ENCODE measurements at regions not wholly inside any gene's neighbourhood (a gene's known extent, or its start where the extent isn't known, plus 50 kb on each side); places are given as distances from the start of the nearest gene placed in this dataset.

DNA sequence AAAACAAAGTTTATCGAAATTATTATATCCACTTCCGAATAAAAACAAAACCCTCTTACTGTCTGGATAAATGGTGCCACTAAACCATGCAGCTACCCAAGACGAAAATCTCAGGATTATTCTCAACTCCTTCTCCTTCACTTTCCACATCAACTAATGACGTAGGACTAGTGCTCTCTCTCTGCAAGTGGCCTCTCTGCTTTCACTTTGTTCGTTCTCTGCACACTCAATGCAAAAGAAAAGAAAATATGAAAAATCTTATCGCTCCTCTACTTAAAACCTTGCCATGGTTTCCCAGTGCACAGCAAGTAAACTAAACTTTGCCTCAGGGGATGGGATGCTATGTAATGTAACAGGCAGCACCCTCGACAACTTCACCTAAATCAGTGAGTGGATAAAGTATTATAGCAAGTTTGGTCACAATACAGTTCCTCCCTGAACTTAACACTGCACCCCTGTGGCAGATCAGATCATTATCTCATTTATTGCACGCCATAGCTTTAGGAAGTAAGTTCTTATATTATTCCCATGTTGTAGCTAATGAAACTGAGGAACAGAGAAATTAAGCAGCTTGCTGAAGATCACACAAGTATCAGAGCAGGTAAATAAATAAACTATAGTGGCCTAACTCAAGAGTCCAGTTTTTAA, 262.7 kb upstream of the GADL1 start:
- no peak for DNase-seq

GRCh38 chr3:31157893-31158620, 263.6 kb upstream of the GADL1 start:
- DNase-seq, result no peak

DNA sequence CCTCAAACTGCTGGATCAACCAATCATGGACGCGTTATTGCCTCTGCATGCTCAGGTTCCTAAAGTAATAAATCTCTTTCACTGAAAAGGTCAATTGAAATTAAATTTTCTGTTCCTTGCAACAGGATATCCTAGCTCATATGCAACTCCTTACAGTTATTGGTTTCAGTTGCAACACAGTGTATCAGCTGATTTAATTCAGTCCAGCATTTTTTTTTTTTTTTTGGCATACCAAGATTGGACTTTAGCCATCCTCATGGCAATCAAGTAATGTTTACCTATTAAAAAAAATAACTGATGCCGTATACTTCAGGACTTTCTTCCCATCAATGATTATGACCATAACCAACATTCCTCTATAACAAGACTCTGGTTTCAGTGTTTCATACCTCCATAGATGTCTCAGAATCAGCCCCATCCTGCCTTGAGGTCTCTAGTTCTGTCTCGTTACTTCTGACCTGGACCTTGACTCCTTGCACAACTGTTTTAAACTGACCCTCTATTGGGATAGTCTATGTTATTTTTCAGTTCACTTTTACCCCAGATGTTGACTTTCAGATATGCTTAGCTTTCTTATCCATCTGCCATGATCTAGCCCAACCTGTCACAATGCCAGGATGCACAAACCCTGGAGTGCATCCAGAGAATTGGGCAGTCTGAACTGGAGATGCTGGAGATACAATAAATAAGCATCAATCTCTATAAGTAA, 265.0 kb upstream of the GADL1 start:
- no peak for DNase-seq

DNA sequence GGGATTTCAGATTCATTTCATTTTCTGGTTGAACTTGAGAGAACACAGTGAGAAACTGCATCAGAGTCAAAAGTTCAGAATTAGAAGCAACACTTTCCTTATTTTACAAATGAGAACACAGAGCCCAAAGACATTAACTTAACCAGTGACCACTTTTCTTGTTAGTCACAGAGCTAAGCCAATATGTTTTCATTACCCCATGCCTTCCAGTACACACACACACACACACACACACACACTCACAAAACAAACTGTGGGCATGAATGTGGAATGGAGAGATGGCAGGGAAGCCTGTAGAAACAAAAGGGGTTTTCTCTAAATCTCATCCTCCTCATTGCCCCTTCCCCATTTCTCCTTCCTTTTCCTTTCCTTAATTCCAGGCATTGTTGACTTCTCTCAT, 267.4 kb upstream of the GADL1 start:
- no peak for DNase-seq

GRCh38 chr3:31164381-31164780, 269.9 kb upstream of the GADL1 start:
- DNase-seq, result no peak

DNA sequence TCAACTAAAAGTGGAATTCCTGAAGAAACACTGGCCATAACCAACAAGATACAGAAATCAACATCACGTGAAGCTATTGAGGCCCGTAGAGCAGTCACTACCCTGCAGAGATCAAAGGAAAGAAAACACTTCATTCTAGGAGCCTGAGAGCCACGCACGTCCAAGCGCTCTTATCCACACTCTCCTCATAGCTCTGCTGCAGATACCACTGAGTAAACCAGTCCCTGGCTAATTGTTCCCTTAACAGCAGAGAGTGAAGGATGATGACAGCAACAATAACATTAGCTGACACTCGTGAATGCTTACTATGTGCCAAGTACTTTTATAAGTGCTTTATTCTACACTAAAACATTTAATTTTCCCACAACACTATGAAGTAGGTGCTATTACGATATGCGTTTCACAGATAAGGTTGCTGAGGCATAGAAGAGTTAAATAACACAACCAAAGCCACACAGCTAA, 271.0 kb upstream of the GADL1 start:
- DNase-seq, result no peak

DNA sequence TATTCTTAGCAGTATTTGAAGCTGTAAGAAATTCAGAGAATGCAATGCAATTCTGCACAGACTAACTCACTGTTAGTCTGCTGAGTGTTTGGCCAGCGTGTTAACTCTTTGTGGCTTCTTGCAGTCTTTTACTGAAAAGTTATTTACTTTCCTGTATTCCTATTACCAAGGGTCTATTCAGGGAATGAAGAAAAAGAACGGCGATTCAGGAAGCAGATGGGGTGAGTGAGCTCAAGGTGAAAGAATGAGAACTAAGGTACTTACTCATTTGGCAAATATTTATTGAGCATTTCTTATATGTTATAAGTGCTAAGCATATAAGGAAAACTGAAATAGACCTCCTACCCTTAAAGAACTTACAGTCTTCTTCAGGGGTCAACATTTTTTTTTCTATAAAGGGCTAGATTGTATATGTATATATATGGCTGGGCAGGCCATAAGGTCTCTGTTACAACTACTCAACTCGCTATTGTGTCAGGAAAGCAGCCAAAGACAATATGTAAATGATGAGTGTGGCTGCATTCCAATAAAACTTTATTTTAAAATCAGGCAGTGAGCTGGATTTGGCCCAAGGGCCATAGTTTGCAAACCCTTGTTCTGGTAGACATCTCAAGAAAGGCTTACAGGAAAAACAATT, 271.9 kb upstream of the GADL1 start:
- no peak for DNase-seq

GRCh38 chr3:31167666-31168065, 273.2 kb upstream of the GADL1 start:
- DNase-seq, result peak in 1 of 2 experiments; percentile 10

DNA sequence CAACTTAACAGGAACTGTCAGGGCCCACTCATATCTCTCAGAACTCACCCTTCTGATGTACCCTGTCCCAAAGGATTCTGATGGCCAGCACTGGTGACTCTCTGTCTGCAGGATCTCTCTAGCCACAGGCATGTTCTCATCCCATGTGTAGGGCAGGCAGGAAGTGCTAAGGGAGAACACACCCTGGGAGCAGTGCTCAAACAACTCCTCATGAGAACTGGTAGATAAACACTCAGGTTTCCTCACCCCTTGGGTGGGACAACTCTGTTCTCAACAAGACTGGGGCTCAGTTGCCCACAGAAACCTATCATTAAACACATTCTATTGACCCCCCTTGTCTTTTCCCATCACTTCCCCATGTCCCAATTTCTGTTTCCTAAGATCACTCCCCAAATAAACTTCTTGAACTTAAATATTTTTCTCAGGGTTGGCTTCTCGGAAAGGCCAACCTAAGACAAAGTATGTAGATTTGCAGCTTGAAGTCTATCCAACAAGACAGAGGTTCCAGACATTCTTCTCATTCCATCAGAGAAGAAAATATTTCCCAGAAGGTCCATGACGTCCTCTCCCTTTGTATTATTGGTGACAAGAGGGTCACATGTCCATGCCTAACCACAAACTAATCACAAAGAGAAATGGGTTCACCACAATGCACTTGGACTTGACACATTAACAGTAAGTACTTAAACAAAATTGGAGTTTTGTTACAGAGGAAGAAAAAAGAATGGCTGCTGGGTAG, 276.6 kb upstream of the GADL1 start:
- DNase-seq, result no peak

DNA sequence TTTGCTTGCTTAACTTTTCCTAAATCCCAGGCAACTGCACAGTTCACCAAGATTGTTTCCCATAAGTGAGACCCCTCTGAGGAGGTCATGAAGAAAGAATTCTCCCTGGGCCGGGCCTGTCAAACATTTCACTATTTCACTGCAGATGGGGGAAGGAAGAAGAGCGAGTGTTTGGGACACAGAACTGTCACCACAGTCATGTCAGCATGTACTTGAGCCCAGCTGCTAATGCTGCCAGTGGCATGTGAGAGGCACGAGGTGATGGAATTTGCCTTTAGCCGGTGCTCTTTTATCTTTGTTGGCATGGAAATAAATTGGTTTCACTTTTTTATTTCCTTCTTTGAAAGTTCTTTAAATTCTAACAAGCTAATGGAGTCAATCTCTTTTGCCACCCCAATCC, 277.9 kb upstream of the GADL1 start:
- DNase-seq, result no peak

GRCh38 chr3:31173118-31173718, 278.8 kb upstream of the GADL1 start:
- DNase-seq, result no peak

GRCh38 chr3:31174079-31174478, 279.6 kb upstream of the GADL1 start:
- DNase-seq, result no peak

DNA sequence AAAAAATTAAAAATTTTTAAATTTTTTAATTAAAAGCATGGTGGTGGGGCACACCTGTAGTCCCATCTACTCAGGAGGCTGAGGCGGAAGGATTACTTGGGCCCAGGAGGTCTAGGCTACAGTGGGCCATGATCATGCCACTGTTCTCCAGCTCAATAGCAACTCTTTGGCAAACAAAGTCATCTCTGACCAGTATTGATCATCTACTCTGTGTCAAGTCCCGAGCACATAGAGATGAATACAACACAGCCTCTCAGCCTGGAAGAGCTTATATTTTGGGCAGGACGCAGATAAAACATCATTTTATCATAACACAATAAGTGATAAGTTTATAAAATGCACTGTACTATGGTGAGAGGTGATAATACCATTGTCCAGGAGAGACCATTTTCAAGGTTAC, 281.6 kb upstream of the GADL1 start:
- DNase-seq, result no peak

GRCh38 chr3:31178467-31178866, 284.0 kb upstream of the GADL1 start:
- no peak for DNase-seq

- no peak for DNase-seq
Measured at GRCh38 chr3:31179768-31180167, 285.3 kb upstream of the GADL1 start.

DNA sequence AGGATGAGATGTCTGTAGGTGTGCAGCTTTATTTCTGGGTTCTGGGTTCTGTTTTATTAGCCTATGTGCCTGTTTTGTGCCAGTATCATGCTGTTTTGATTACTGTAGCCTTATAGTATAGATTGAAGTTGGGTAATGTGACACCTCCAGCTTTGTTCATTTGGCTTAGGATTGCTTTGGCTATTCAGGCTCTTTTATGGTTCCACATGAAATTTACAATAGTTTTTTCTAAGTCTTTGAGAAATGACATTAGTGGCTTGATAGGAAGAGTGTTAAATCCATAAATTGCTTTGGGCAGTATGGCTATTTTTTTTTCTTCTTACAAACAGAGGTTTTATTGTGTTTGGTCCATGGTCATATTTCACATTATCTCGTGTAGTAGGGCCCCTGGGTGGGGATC, 285.8 kb upstream of the GADL1 start:
- DNase-seq, result no peak

- no peak for DNase-seq
Measured at GRCh38 chr3:31181661-31182060, 287.2 kb upstream of the GADL1 start.

DNA sequence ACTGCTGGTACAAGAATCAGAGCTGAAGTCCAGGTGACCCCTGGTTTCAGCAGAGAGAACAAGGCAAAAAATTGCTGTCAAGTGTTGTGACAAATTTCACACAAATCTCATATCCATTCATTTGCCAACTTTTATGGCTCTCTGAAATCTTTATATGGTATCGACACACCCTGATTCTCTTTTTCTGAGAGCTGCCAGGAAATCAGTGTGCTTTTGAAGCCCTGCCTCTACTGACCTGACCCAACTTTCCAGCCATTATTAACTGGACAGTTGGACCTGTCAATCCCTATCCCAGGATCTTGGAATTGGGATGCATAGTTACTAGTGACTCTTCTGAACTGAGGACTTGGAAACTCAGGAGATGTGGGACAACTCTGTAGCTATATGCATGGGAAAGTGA, 288.2 kb upstream of the GADL1 start:
- no peak for DNase-seq

DNA sequence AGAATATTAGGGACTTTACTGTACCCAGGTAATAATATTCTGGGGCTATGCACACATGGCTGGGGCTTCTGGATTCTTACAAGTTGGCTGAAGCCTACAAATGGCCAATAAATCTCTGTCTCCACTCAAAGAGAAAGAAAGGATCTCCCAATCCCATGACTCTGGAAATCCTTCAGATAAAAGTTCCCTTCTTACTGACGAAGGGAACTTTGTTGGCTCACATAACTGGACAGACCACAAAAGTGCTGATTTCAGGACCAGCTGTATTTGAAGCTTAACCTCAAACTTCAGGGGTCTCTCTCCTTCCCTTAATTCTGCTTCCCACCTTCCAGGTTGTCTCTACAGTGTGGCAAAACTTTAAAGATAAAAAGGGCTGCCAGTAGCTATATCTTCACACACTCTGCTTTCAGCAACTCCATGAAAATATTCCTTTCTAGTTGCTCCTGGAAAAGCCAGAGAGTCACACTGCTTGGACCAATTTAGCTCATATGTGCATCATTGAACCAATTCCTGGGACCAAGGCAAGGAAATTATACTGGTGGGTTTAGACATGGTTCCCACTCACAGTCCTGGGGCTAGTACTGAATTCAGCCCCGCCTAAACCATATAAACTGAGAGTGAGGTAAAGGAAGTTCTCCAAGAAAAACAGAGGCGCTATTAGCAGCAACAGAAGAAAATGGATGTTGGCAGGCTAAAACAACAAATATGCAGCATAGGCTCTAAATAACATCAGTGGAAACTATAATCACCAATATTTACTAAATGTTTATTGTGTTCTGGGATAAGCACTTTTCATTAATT, 290.0 kb upstream of the GADL1 start:
- no peak for DNase-seq

GRCh38 chr3:31185062-31185357, 290.5 kb upstream of the GADL1 start:
- peak in 1 of 2 experiments; percentile 11 for DNase-seq

- DNase-seq, result no peak
Measured at GRCh38 chr3:31186041-31186440, 291.6 kb upstream of the GADL1 start.

DNA sequence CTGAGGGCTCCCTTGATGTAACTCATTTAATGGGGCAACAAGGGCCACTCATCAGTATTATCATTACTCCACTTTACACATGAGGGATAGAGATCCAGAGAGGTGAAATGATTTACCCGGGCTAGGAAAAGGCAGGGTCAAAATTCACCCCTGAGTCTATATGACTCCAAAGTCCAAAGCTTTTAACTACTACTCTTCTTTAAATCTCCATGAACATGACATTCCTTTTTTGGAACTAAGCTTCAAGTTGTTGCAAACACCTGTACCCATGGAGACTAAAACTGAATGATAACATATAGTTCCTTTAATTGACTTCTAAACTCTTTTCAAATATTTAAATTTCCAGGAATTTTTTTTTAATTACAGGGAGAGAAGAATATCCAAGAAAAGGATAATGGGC, 292.9 kb upstream of the GADL1 start:
- no peak for DNase-seq
